Stomach (tissue), 8 donors: ENCODE measurements at regions not wholly inside any gene's neighbourhood (a gene's known extent, or its start where the extent isn't known, plus 50 kb on each side); places are given as distances from the start of the nearest gene placed in this dataset.

Experiments
- DNase-seq, 2 donors: peaks; one replicate each; pipeline versions ENCODE4 v3.0.0 to v3.0.0-alpha.2; 2013 to 2019
- H3K27ac ChIP-seq, 5 donors: fragments of 200-600 bp in 4 of 5; sonication (generic) in 4 of 5; one replicate each; pipeline ENCODE4 v1.5.1; 2013 to 2019; ENCODE audit warnings: mild to moderate bottlenecking in 1 of 5, moderate library complexity in 1 of 5
- H3K27me3 ChIP-seq, 3 donors: fragments of 200-600 bp; sonication (generic); one replicate each; pipeline ENCODE4 v1.5.1; 2017 to 2019; ENCODE audit warnings: mixed run types in 1 of 3
- H3K36me3 ChIP-seq, 4 donors: fragments of 200-600 bp; sonication (generic); 1 replicate in 3 of 4; 2 replicates in 1 of 4; pipeline ENCODE4 v1.5.1; 2016 to 2019
- H3K4me1 ChIP-seq, 4 donors: fragments of 200-600 bp; sonication (generic); one replicate each; pipeline ENCODE4 v1.5.1; 2016 to 2019
- H3K4me3 ChIP-seq, 4 donors: fragments of 200-600 bp; sonication (generic) in 3 of 4; one replicate each; pipeline ENCODE4 v1.5.1; 2016 to 2019; ENCODE audit warnings: mild to moderate bottlenecking in 1 of 4
- H3K9me3 ChIP-seq, 4 donors: fragments of 200-600 bp; sonication (generic); one replicate each; pipeline ENCODE4 v1.5.1; 2016 to 2019
- CTCF ChIP-seq, 7 experiments: fragments of 450-650 bp in 4 of 7; fragments of 200-600 bp in 3 of 7; sonication (generic) in 3 of 7; IDR thresholded peaks; one replicate each; pipeline ENCODE4 v1.5.1; 2016 to 2019; ENCODE audit warnings: antibody characterized with exemption in 7 of 7, control low read depth in 2 of 7, mild to moderate bottlenecking in 1 of 7
- EP300 ChIP-seq: sonication (generic); formaldehyde crosslinking; IDR thresholded peaks from one replicate; pipeline ENCODE4 v1.6.1; 2017; ENCODE audit warnings: antibody characterized with exemption
- POLR2A ChIP-seq, 4 donors: fragments of 450-650 bp; IDR thresholded peaks; one replicate each; pipeline ENCODE4 v1.6.1; 2016; ENCODE audit warnings: antibody characterized with exemption in 4 of 4, control low read depth in 2 of 4, mild to moderate bottlenecking in 1 of 4, moderate library complexity in 1 of 4
- POLR2AphosphoS5 ChIP-seq, 3 donors: sonication (generic); formaldehyde crosslinking; IDR thresholded peaks; one replicate each; pipeline ENCODE4 v1.6.1; 2016; ENCODE audit warnings: antibody characterized with exemption in 3 of 3
- WGBS, 5 donors: extraction: QIAGEN DNeasy Blood & Tissue Kit in 3 of 5; methylation state at CpG; one replicate each; pipeline versions ENCODE4 v1.1.5 to v1.1.7; 2013 to 2018; 5-methylcytosine and 5-hydroxymethylcytosine counted together
- intact Hi-C: fragments of 100-400 bp; cut with DNase I; formaldehyde crosslinking; loops from one replicate; pipeline ENCODE4 v1.15.1; 2023; ENCODE audit warnings: low total_unique reads
- donor health status: healthy with polysubstance abuse.
- donor health status: Bipolar disorder and iron deficiency.
- donor health status: healthy.

- Histone ChIP-seq H3K4me3 (no peak overlapping the region), H3K4me1 (no peaks in the 10 kb centered on the region), H3K36me3 (no peaks in the 10 kb centered on the region), H3K27me3 (no peaks in the 10 kb centered on the region), H3K27ac (no peak overlapping the region), H3K9me3 (no peaks in the 10 kb centered on the region)
- intact Hi-C loops: no loop called here
- DNase-seq: no peak
- WGBS, 5 donors: 86 to 89% (median 87%) methylated on average over 6 of the region's 6 CpGs
- TF ChIP-seq POLR2A (IDR thresholded peaks at IDR 0.05) (no peak), CTCF (IDR thresholded peaks at IDR 0.05) (no peak), POLR2AphosphoS5 (IDR thresholded peaks at IDR 0.05) (no peak), EP300 (no peak)
Observed at GRCh38 chr15:93670931-93671330, 560.4 kb upstream of the MCTP2 start.

- Histone ChIP-seq H3K9me3 (no peaks in the 10 kb centered on the region), H3K27ac (no peak overlapping the region), H3K36me3 (no peaks in the 10 kb centered on the region), H3K27me3 (no peaks in the 10 kb centered on the region), H3K4me1 (no peaks in the 10 kb centered on the region), H3K4me3 (no peak overlapping the region)
- 53 to 67% (median 63%) methylated on average over 3 of the region's 3 CpGs for WGBS, 5 donors
- intact Hi-C loops: no loop called here
- TF ChIP-seq CTCF (IDR thresholded peaks at IDR 0.05) (no peak), POLR2AphosphoS5 (IDR thresholded peaks at IDR 0.05) (no peak), EP300 (no peak), POLR2A (IDR thresholded peaks at IDR 0.05) (no peak)
- DNase-seq: no peak
Observed at GRCh38 chr15:93664213-93664956, 567.0 kb upstream of the MCTP2 start.

GRCh38 chr15:93662162-93662885 lies 569.0 kb upstream of the MCTP2 start:
- DNase-seq: no peak
- WGBS, 5 donors: 66 to 96% (median 93%) methylated on average over 1 of the region's 1 CpG
- no peaks in the 10 kb centered on the region for H3K9me3 ChIP-seq
- no peak overlapping the region for H3K4me3 ChIP-seq
- H3K27me3 ChIP-seq: no peaks in the 10 kb centered on the region
- H3K4me1 ChIP-seq: no peaks in the 10 kb centered on the region
- H3K27ac ChIP-seq: no peak overlapping the region
- no peaks in the 10 kb centered on the region for H3K36me3 ChIP-seq
- TF ChIP-seq POLR2A (IDR thresholded peaks at IDR 0.05) (no peak), POLR2AphosphoS5 (IDR thresholded peaks at IDR 0.05) (no peak), EP300 (no peak), CTCF (IDR thresholded peaks at IDR 0.05) (no peak)
- intact Hi-C loops: no loop called here

- WGBS, 5 donors: 74 to 86% (median 82%) methylated on average over 8 of the region's 8 CpGs
- DNase-seq: no peak
- no peaks in the 10 kb centered on the region for H3K36me3 ChIP-seq
- H3K4me3 ChIP-seq: no peak overlapping the region
- H3K27me3 ChIP-seq: no peaks in the 10 kb centered on the region
- no peak for TF ChIP-seq CTCF (IDR thresholded peaks at IDR 0.05)
- no peak for TF ChIP-seq EP300
- TF ChIP-seq POLR2AphosphoS5 (IDR thresholded peaks at IDR 0.05): no peak
- no peak for TF ChIP-seq POLR2A (IDR thresholded peaks at IDR 0.05)
- no peak overlapping the region for H3K27ac ChIP-seq
- H3K4me1 ChIP-seq: no peaks in the 10 kb centered on the region
- no peaks in the 10 kb centered on the region for H3K9me3 ChIP-seq
- intact Hi-C loops: no loop called here
Observed at GRCh38 chr15:93658026-93658816, 569.2 kb upstream of the RGMA start.
